ENCODE measurements at regions not wholly inside any gene's neighbourhood (a gene's known extent, or its start where the extent isn't known, plus 50 kb on each side); places are given as distances from the start of the nearest gene placed in this dataset.

DNA sequence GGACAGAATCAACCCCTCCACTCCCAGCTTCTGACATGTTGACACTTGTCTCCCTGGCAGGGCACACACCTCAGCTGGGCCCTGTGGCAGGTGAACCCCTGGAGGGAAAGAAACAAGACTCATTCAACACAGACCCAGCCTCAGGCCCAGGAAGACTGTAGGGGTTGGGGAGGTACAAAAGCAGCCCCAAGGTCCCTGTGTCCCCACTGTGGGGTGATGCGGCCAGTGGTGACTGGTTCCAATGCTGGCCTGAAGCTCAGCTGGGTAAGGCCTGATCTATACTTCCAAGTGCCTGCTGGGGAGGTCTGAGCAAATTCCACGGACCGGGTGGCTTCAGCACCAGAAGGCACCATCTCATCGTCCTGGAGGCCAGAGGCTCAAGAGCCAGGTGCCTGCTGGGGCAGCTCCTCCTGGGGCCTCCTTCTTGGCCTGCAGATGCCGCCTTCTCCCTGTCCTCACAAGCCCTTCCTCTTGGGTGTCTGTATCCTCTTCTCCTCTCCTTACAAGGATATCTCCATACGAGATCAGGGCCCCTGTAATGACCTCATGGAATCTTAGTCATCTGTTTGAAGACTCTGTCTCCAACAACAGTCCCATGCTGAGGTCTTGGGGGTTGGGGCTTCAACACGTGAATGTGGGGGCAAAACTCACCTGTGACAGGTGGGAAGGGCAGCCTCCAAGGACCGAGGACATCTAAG is 1492.1 kb downstream of the BRD1 start:
- no peak for DNase-seq
- peaks cover 0 to 74% (median 0%) of the 10 kb centered on the region in 7 donors for H3K27me3 ChIP-seq (replicated peaks in 1 of 7)
- H3K9me3 ChIP-seq, result no peaks in the 10 kb centered on the region
- intact Hi-C loops (cut with DNase I; ENCODE audit: low total_unique reads), result no loop called here
- no peaks in the 10 kb centered on the region for H3K4me1 ChIP-seq
- no peaks in the 10 kb centered on the region for H3K36me3 ChIP-seq
- TF ChIP-seq CTCF (IDR thresholded peaks at IDR 0.05 in 8 of 11, conservative IDR thresholded peaks at IDR 0.05 in 3 of 11) (no peak), POLR2AphosphoS5 (IDR thresholded peaks at IDR 0.05) (no peak), POLR2A (IDR thresholded peaks at IDR 0.05) (no peak)
- WGBS, 5 donors, result 71 to 86% (median 79%) methylated on average over 4 to 8 of the region's 8 CpGs
- H3K27ac ChIP-seq, result no peak overlapping the region
- H3K4me3 ChIP-seq, result no peak overlapping the region

- Histone ChIP-seq H3K27me3 (replicated peaks in 1 of 7) (peaks cover 0 to 67% (median 0%) of the 10 kb centered on the region in 7 donors), H3K4me1 (no peaks in the 10 kb centered on the region), H3K27ac (no peak overlapping the region), H3K9me3 (peaks cover 0 to 3% (median under 1%) of the 10 kb centered on the region in 8 donors), H3K4me3 (no peak overlapping the region), H3K36me3 (no peaks in the 10 kb centered on the region)
- intact Hi-C loops (cut with DNase I; ENCODE audit: low total_unique reads), result no loop called here
- 80 to 89% (median 85%) methylated on average over 1 to 10 of the region's 10 CpGs for WGBS, 5 donors
- TF ChIP-seq POLR2AphosphoS5 (IDR thresholded peaks at IDR 0.05), result no peak
- no peak for TF ChIP-seq CTCF (IDR thresholded peaks at IDR 0.05 in 8 of 11, conservative IDR thresholded peaks at IDR 0.05 in 3 of 11)
- TF ChIP-seq POLR2A (IDR thresholded peaks at IDR 0.05), result no peak
- no peak for DNase-seq
Measured at GRCh38 chr22:48334971-48335370, 1492.7 kb downstream of the BRD1 start.

GRCh38 chr22:48333816-48334735 is 1493.6 kb downstream of the BRD1 start:
- intact Hi-C loops (cut with DNase I; ENCODE audit: low total_unique reads), result no loop called here
- H3K4me3 ChIP-seq, result no peak overlapping the region
- H3K27ac ChIP-seq, result no peak overlapping the region
- TF ChIP-seq CTCF (IDR thresholded peaks at IDR 0.05 in 8 of 11, conservative IDR thresholded peaks at IDR 0.05 in 3 of 11), result no peak
- TF ChIP-seq POLR2AphosphoS5 (IDR thresholded peaks at IDR 0.05), result no peak
- no peak for TF ChIP-seq POLR2A (IDR thresholded peaks at IDR 0.05)
- no peaks in the 10 kb centered on the region for H3K36me3 ChIP-seq
- peaks cover 0 to 12% (median 10%) of the 10 kb centered on the region in 8 donors for H3K9me3 ChIP-seq
- WGBS, 5 donors, result 88 to 90% (median 90%) methylated on average over 37 to 40 of the region's 40 CpGs
- peaks cover 0 to 59% (median 0%) of the 10 kb centered on the region in 7 donors for H3K27me3 ChIP-seq (replicated peaks in 1 of 7)
- H3K4me1 ChIP-seq, result no peaks in the 10 kb centered on the region
- no peak for DNase-seq

GRCh38 chr22:48333323-48333763 is 1494.3 kb downstream of the BRD1 start:
- no peaks in the 10 kb centered on the region for H3K36me3 ChIP-seq
- intact Hi-C loops (cut with DNase I; ENCODE audit: low total_unique reads), result no loop called here
- H3K9me3 ChIP-seq, result peaks cover 0 to 19% (median 16%) of the 10 kb centered on the region in 8 donors
- H3K27me3 ChIP-seq (replicated peaks in 1 of 7), result peaks cover 0 to 52% (median 0%) of the 10 kb centered on the region in 7 donors
- 85 to 94% (median 89%) methylated on average over 19 to 20 of the region's 20 CpGs for WGBS, 5 donors
- no peak for DNase-seq
- no peak overlapping the region for H3K4me3 ChIP-seq
- TF ChIP-seq POLR2AphosphoS5 (IDR thresholded peaks at IDR 0.05), result no peak
- no peak for TF ChIP-seq CTCF (IDR thresholded peaks at IDR 0.05 in 8 of 11, conservative IDR thresholded peaks at IDR 0.05 in 3 of 11)
- TF ChIP-seq POLR2A (IDR thresholded peaks at IDR 0.05), result no peak
- H3K4me1 ChIP-seq, result no peaks in the 10 kb centered on the region
- no peak overlapping the region for H3K27ac ChIP-seq

Data from spleen (tissue), 11 donors.